ENCODE measurements at regions not wholly inside any gene's neighbourhood (a gene's known extent, or its start where the extent isn't known, plus 50 kb on each side); places are given as distances from the start of the nearest gene placed in this dataset.

DNA sequence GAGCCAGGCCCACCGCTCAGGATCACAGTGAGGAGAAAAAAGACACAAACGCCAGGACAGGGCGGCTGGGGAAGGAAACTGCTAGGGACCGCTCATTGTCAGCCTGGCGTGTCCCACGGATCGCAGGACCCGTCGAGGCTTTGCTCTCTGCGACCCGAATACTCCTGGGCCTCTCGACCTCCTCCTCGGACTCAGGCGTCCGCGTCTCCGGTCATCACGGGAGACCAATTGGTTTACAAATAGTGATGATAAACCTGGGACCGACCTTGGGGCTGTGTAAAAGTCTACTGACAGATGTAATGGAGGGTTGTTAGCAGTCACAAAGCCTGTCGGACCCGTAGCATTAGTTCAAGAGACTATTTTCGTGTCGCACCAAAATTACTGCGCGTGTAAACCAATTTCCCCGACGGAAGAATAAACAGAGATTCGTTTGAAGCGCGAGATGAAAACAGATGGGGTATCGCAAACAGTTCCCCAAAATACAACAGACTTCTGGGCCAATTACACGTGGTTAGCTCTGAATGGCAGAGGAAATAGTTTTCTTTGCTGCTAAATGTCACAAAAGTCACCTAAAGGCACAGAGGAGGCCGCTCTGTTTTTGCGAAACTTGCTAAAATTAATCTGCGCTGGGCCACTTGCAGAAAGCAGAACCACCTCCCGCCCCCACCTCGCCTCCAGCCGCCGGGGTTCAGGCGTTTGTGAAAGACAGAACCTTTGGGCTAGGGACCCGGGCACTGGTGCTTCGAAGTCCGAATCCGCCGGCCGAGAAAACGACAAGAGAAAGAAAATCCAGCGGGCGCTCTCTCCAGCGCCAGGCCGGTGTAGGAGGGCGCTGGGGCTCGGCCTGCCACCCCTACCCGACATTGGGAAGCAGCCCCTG lies 67.6 kb downstream of the FOXD1 start:
- H3K27me3 Mint-ChIP-seq: peaks cover 70 to 81% of the 10 kb centered on the region in 2 donors

DNA sequence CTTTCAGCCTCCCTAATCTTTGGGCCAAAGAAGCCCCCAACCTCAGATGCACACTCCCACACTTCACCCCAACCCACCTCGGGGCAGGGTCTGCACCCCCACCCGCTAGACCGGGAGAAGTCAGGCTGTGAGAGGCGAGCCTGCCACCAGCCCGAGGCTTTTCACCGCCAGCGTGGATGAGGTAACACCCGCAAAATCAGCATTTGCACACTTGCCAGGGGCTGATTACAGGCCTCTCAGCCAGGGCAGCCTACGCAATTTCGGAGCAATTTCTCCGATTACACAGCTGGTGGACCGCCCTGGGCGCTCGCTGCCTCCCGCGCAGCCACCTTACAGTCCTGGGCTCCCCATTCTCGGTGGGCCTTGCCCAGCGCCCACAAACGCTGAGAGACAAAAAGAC lies 68.5 kb downstream of the FOXD1 start:
- peaks cover 5 to 16% of the 10 kb centered on the region in 2 donors for H3K36me3 Mint-ChIP-seq
- peaks cover 13 to 17% of the 10 kb centered on the region in 2 donors for H3K4me1 Mint-ChIP-seq
- DNase-seq (no peak), ATAC-seq (replicated peaks) (no peak)
- peaks cover 72 to 77% of the 10 kb centered on the region in 2 donors for H3K27me3 Mint-ChIP-seq
- no peak overlapping the region for H3K27ac Mint-ChIP-seq
- H3K4me3 Mint-ChIP-seq: peak overlapping the region in 1 of 2 donors; percentile 44
- H3K9me3 Mint-ChIP-seq: peaks cover 14 to 15% of the 10 kb centered on the region in 2 donors

More for the DNA sequence above, 67.6 kb downstream of the FOXD1 start:
- peaks cover 13 to 17% of the 10 kb centered on the region in 2 donors for H3K4me1 Mint-ChIP-seq
- H3K36me3 Mint-ChIP-seq: peaks cover 5 to 16% of the 10 kb centered on the region in 2 donors
- H3K9me3 Mint-ChIP-seq: peaks cover 17 to 19% of the 10 kb centered on the region in 2 donors
- H3K4me3 Mint-ChIP-seq: peak overlapping the region; percentile 61 to 70
- peak overlapping the region; percentile 77 for H3K27ac Mint-ChIP-seq
- DNase-seq: peak; percentile 17
- peak; percentile 34 to 60 for ATAC-seq (replicated peaks)

DNA sequence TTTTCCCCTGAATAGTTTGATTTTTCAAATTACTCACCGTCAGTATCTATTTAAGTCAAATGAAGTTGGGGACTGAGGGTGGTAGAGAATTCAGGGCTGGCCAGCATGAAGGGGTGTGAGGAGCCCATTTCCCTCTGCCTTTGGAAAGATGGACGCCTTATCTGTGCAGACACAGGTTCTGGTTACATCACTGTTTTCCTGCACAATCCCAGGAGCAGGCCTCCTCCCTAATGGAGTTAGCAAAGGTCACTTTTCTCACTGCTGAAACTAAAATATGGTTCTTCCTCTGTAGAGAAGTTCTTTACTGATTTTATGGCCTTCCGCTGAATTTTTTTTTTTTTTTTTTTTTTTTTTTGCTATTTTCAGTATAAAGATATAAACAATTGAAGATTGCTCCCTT lies 69.1 kb downstream of the FOXD1 start:
- H3K36me3 Mint-ChIP-seq: peaks cover 4 to 14% of the 10 kb centered on the region in 2 donors
- H3K9me3 Mint-ChIP-seq: peaks cover 9% of the 10 kb centered on the region in 2 donors
- H3K27me3 Mint-ChIP-seq: peaks cover 72 to 77% of the 10 kb centered on the region in 2 donors
- no peak overlapping the region for H3K4me3 Mint-ChIP-seq
- peaks cover 13 to 17% of the 10 kb centered on the region in 2 donors for H3K4me1 Mint-ChIP-seq
- H3K27ac Mint-ChIP-seq: peak overlapping the region; percentile 5
- DNase-seq (no peak), ATAC-seq (replicated peaks) (no peak)

DNA sequence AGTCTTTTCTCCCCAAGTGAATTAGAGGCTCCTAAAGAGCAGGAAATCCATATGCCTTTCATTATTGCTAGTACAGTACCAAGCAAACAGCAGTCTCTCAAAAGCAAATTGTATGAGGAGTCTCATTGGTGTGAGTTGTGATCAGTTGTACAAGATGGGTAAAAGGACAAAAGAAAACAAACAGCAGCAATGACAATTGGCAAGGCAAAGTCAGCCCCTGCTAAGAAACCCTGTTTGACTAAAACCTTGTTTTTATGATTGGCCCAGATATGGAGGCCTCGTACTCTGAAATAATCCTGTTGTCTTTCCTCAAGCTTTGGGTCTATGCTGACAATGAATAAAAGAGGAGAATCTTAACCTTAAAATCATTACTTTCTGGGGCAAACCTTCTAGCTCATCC lies 69.8 kb downstream of the FOXD1 start:
- H3K36me3 Mint-ChIP-seq: peaks cover 0 to 9% of the 10 kb centered on the region in 2 donors
- H3K9me3 Mint-ChIP-seq: peaks cover 2 to 3% of the 10 kb centered on the region in 2 donors
- H3K27me3 Mint-ChIP-seq: peaks cover 68 to 74% of the 10 kb centered on the region in 2 donors
- H3K4me1 Mint-ChIP-seq: peaks cover 13 to 17% of the 10 kb centered on the region in 2 donors
- no peak overlapping the region for H3K4me3 Mint-ChIP-seq
- no peak overlapping the region for H3K27ac Mint-ChIP-seq
- ATAC-seq (replicated peaks): no peak
- DNase-seq: no peak

DNA sequence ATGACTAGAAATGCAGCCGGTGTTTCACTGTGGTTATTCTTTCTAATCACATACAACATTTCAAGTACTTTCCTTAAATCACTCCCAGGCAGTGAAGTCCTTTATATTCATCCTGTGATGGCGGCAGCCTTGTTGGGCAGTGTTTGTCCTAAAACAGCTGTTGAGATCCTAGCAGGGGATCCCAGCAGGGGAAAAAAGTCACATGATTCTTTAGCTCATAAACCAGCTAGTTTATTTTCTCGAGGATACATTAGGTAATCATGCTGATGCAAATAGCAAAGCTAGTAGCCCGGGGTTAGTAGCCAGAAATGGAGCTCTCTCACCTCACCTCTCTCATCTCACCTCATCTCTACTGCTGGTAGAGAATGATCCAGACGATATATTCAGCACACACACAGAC lies 70.5 kb downstream of the FOXD1 start:
- DNase-seq: no peak
- no peak for ATAC-seq (replicated peaks)
- Mint-ChIP-seq H3K4me1 (peaks cover 13 to 17% of the 10 kb centered on the region in 2 donors), H3K4me3 (no peak overlapping the region), H3K27me3 (peaks cover 69 to 74% of the 10 kb centered on the region in 2 donors), H3K36me3 (peaks cover 0 to 9% of the 10 kb centered on the region in 2 donors), H3K27ac (no peak overlapping the region), H3K9me3 (no peaks in the 10 kb centered on the region)

DNA sequence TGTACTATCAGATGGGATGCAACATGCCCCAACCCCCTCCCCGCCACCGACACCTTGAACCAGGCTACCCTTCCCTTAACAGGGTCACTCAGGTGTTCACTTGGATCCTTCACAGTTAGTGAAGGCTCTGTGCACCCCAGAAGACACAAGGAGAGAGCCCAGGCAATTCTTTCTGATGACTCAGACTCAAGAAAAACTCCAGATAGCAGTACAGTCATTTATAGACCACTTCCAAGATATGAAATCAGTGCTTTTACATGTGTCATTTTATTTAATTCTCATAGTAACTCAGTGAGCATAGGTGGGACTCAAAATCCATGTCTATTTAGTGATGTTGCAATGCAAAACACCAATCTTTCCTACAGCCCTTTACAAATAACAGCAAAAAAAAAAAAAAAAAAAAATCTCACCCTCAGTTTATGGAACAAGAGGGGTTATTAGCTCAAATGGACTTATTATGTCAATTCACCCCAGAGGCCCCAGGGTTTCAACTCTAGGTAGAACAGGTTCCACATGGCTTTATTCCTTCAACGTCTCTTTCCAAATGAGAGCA lies 71.9 kb downstream of the FOXD1 start:
- peaks cover 0 to 9% of the 10 kb centered on the region in 2 donors for H3K36me3 Mint-ChIP-seq
- H3K27ac Mint-ChIP-seq: no peak overlapping the region
- H3K9me3 Mint-ChIP-seq: no peaks in the 10 kb centered on the region
- peaks cover 13 to 17% of the 10 kb centered on the region in 2 donors for H3K4me1 Mint-ChIP-seq
- no peak for ATAC-seq (replicated peaks)
- H3K4me3 Mint-ChIP-seq: no peak overlapping the region
- peaks cover 78 to 81% of the 10 kb centered on the region in 2 donors for H3K27me3 Mint-ChIP-seq
- no peak for DNase-seq

DNA sequence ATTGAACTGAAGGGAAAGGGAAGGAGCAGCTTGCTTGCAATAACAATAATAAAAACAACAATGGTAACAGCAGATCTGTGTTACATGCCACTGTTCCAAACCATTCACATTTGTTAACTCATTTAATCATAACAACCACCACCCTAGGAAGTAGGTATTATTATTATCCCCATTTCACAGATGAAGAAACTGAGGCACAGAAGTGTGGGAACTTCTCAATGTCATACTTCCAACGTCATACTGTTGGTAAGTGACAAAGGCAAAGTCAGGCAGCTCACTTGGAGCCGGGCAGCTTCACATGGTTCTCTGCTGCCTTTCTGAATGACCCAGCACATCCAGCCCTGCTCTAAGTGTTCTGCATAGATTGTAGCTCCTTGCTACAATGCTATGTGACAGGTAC lies 72.6 kb downstream of the FOXD1 start:
- no peaks in the 10 kb centered on the region for H3K9me3 Mint-ChIP-seq
- H3K27ac Mint-ChIP-seq: no peak overlapping the region
- H3K27me3 Mint-ChIP-seq: peaks cover 78 to 81% of the 10 kb centered on the region in 2 donors
- DNase-seq: no peak
- peaks cover 0 to 5% of the 10 kb centered on the region in 2 donors for H3K36me3 Mint-ChIP-seq
- ATAC-seq (replicated peaks): no peak
- peaks cover 8 to 10% of the 10 kb centered on the region in 2 donors for H3K4me1 Mint-ChIP-seq
- H3K4me3 Mint-ChIP-seq: no peak overlapping the region

DNA sequence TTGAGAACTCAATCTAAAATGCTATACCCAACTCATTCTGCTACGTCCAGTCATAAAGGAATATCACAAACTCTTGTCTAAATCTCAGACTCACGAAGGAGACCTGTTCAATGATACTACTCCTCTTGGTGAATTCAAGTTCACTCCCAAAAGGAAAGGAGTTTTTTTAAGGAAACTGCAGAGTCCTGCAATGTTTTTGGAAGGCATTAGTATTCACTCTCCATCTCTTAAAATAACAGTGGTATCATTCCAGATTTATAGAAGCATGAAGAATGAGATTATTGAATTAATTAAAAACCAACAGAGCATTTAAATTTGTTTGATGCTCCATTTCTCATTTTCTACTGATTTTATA lies 73.4 kb downstream of the FOXD1 start:
- no peaks in the 10 kb centered on the region for H3K36me3 Mint-ChIP-seq
- H3K4me1 Mint-ChIP-seq: peaks cover 0 to 2% of the 10 kb centered on the region in 2 donors
- H3K27me3 Mint-ChIP-seq: peaks cover 70 to 77% of the 10 kb centered on the region in 2 donors
- no peaks in the 10 kb centered on the region for H3K9me3 Mint-ChIP-seq
- H3K4me3 Mint-ChIP-seq: no peak overlapping the region
- DNase-seq: no peak
- no peak overlapping the region for H3K27ac Mint-ChIP-seq
- no peak for ATAC-seq (replicated peaks)

DNA sequence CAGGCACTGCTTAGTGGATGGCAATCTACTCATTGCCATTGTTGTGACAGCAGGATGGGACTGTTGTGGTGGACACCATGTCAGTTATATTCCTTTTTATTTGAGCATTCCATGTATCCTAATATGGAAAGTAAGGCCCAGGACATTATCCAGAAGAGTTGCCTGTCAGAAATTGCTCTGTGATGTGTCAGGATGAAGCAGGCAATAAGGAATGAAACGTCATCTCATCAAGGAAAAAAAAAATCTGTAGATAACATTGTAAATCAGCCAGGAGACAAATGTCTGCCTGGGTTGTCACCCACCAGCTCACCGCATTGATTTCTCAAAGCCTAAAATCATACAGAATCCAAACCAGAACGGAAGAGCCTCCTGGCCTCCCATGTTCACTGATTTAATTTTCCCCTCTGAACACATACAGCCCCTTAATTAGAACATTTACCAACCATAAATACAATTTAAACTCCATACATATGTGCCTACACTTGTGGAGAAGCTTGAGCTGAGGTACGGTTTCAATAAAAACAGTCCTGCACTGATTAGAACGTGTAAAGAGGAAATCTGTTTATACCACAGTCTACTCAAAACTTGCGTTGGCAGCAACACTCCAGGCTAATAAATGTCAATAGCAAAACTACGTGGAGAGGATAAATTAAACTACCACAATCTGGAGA lies 73.9 kb downstream of the FOXD1 start:
- H3K4me3 Mint-ChIP-seq: no peak overlapping the region
- H3K4me1 Mint-ChIP-seq: no peaks in the 10 kb centered on the region
- H3K9me3 Mint-ChIP-seq: no peaks in the 10 kb centered on the region
- H3K27me3 Mint-ChIP-seq: peaks cover 69 to 77% of the 10 kb centered on the region in 2 donors
- H3K36me3 Mint-ChIP-seq: no peaks in the 10 kb centered on the region
- ATAC-seq (replicated peaks): no peak
- no peak for DNase-seq
- H3K27ac Mint-ChIP-seq: no peak overlapping the region

DNA sequence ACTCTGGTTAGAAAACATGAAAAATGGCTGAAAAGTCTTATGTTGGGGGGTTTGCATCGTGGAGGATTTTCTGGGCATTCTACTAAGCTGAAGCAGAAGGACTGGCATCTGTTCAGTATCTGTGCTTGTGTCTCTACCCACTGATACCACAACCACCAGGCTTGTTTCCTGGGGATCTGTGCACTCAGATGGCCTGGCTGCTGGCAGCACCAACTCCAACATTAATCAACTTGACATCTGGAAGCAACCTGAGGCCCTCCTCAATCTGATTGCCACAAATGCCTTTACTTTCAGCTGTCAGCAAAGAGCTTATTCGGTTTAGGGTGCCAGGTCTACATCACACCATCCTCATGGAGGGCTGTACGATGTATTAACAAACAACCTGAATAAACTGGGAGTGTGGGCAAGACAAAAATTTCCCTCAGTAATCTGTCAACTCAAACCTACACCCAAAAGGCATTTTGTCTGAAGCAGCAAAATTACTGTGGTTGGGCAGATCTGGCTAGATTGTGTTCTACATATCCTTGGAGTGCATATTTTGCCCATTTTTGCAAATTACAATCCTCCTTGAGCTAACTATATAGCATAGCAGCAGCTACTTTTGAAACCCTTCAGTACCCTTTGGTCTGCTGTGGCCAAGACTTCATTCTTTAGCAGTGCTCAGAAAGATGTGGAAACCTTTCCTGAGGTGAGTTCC lies 74.6 kb downstream of the FOXD1 start:
- Mint-ChIP-seq H3K36me3 (no peaks in the 10 kb centered on the region), H3K4me3 (no peak overlapping the region), H3K27me3 (peaks cover 65 to 76% of the 10 kb centered on the region in 2 donors), H3K4me1 (no peaks in the 10 kb centered on the region), H3K27ac (no peak overlapping the region), H3K9me3 (no peaks in the 10 kb centered on the region)
- ATAC-seq (replicated peaks) (no peak), DNase-seq (no peak)

DNA sequence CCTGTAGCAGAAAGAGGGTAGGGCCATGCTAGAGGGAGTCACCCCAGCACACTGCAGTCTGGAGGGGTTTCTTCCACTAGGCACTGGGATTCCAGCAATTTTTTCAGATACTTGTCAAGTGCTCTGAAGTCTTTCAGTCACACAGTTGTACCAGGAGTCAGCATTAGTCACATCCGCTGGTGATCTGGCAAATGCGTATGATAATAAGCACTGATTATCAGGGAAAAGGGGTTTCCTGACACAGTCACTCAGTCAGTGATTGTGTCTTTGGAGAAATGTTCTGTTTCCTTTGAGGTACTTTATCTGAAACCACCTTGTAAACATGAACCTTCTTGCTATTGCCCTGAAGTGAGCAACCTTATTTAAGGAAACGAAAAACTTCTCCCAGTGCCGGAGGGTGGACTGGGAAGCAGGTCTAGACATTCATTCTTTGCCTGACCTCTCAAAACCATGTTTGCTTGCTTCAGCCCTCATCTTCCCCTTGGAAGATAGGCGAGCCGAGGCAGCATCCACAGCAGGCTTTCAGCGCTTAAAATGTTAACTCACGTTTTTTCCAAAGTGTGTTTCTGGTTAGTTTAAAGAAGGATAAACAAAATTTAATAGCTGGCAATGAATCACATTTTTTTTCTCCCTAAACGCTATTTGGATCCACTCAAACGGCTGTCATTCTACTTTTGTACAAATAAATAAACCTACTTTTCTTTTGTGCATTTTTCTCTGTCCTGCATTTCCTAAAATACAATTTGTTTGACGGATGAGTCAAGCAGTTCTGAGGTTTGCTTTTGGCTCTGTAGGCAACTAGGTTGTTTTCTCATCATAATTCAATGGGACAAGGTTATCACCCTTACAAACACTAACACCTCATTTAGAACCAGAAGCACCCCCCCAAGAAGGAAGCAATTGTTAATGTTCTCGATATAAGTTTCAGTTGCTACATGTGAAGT lies 77.7 kb downstream of the FOXD1 start:
- Mint-ChIP-seq H3K27ac (no peak overlapping the region), H3K4me3 (no peak overlapping the region), H3K9me3 (no peaks in the 10 kb centered on the region), H3K27me3 (peaks cover 47 to 68% of the 10 kb centered on the region in 2 donors), H3K4me1 (no peaks in the 10 kb centered on the region), H3K36me3 (no peaks in the 10 kb centered on the region)
- ATAC-seq (replicated peaks): no peak
- no peak for DNase-seq

DNA sequence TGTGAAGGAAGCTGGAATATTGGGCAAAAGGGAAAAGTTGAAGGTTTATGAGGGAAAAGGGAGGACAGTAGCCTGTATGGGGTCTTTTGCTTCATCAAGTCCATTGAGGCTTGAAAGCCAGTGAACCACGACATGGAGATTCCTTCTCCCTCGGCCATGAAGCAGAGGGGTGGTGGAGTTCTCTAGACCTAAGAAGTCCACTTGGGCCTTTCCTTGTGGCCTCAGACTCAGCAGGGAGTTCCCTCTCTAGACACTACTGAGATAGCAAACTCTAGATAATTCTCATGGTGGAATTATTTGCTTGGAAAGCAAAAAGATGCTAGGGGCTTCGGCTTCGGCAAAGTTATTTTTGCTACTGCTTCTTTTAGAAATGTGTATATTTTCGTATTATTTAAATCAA lies 78.5 kb downstream of the FOXD1 start:
- DNase-seq: no peak
- peaks cover 44 to 73% of the 10 kb centered on the region in 2 donors for H3K27me3 Mint-ChIP-seq
- H3K9me3 Mint-ChIP-seq: no peaks in the 10 kb centered on the region
- no peaks in the 10 kb centered on the region for H3K4me1 Mint-ChIP-seq
- no peaks in the 10 kb centered on the region for H3K36me3 Mint-ChIP-seq
- no peak overlapping the region for H3K27ac Mint-ChIP-seq
- H3K4me3 Mint-ChIP-seq: no peak overlapping the region
- no peak for ATAC-seq (replicated peaks)

DNA sequence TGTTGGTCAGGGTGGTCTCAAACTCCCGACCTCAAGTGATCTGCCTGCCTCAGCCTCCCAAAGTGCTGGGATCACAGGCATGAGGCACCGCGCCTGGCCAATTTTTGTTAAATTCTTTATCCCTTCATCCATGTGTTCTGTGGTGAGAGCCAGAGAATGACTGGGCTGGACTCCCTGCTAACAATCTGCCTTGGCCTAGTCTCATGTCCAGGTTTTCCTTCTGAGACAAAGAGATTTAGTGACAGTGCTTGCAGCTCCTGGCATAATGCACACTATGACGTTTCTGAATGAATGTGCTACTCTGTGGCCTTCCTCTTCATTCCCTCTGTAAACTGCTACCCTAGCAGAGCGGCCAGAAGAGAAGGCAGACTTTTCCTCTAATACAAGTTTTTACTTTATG lies 79.3 kb downstream of the FOXD1 start:
- ATAC-seq (replicated peaks) (no peak), DNase-seq (no peak)
- H3K4me3 Mint-ChIP-seq: no peak overlapping the region
- H3K4me1 Mint-ChIP-seq: no peaks in the 10 kb centered on the region
- H3K36me3 Mint-ChIP-seq: no peaks in the 10 kb centered on the region
- H3K27me3 Mint-ChIP-seq: peaks cover 36 to 71% of the 10 kb centered on the region in 2 donors
- H3K9me3 Mint-ChIP-seq: no peaks in the 10 kb centered on the region
- no peak overlapping the region for H3K27ac Mint-ChIP-seq
